Heart left ventricle (tissue), 16 donors: ENCODE measurements at regions not wholly inside any gene's neighbourhood (a gene's known extent, or its start where the extent isn't known, plus 50 kb on each side); places are given as distances from the start of the nearest gene placed in this dataset.

Experiments
- ATAC-seq, 4 donors: fragments of 200-7000 bp; cut with Tn5 transposase; one replicate each; pipeline ENCODE4 v1.9.1; 2020 to 2022; ENCODE audit warnings: moderate library complexity in 4 of 4, mild to moderate bottlenecking in 3 of 4, moderate number of reproducible peaks in 1 of 4
- DNase-seq, 5 donors: peaks; one replicate each; pipeline ENCODE4 v3.0.0-alpha.2; 2020
- H3K27ac ChIP-seq, 12 donors: fragments of 200-600 bp; sonication (generic) in 4 of 12; one replicate each; pipeline versions ENCODE4 v1.5.0 to v1.8.0; 2016 to 2022; ENCODE audit warnings: mild to moderate bottlenecking in 2 of 12
- H3K27me3 ChIP-seq, 9 donors: fragments of 200-600 bp; sonication (generic) in 2 of 9; one replicate each; pipeline versions ENCODE4 v1.5.1 to v1.8.0; 2016 to 2022; ENCODE audit warnings: mild to moderate bottlenecking in 3 of 9
- H3K36me3 ChIP-seq, 9 donors: fragments of 200-600 bp; sonication (generic) in 2 of 9; one replicate each; pipeline versions ENCODE4 v1.5.0 to v1.8.0; 2018 to 2022; ENCODE audit warnings: mild to moderate bottlenecking in 2 of 9
- H3K4me1 ChIP-seq, 12 donors: fragments of 200-600 bp; sonication (generic) in 4 of 12; one replicate each; pipeline versions ENCODE4 v1.5.0 to v1.8.0; 2016 to 2022; ENCODE audit warnings: mild to moderate bottlenecking in 3 of 12
- H3K4me3 ChIP-seq, 12 donors: fragments of 200-600 bp; sonication (generic) in 4 of 12; one replicate each; pipeline versions ENCODE4 v1.5.0 to v1.8.0; 2017 to 2022; ENCODE audit warnings: mild to moderate bottlenecking in 9 of 12, moderate library complexity in 4 of 12
- H3K9me3 ChIP-seq, 12 donors: fragments of 200-600 bp; sonication (generic) in 4 of 12; one replicate each; pipeline versions ENCODE4 v1.5.0 to v1.8.0; 2016 to 2022; ENCODE audit warnings: mild to moderate bottlenecking in 1 of 12
- CTCF ChIP-seq, 12 donors: fragments of 200-600 bp; sonication (generic) in 4 of 12; IDR thresholded peaks; one replicate each; pipeline versions ENCODE4 v1.5.0 to v1.8.0; 2018 to 2022; ENCODE audit warnings: antibody characterized with exemption in 12 of 12, mild to moderate bottlenecking in 5 of 12
- POLR2A ChIP-seq, 2 donors: fragments of 450-650 bp; IDR thresholded peaks; one replicate each; pipeline ENCODE4 v1.6.1; 2017; ENCODE audit warnings: antibody characterized with exemption in 2 of 2, mild to moderate bottlenecking in 2 of 2, moderate library complexity in 2 of 2
- WGBS, 4 donors: extraction: QIAGEN DNeasy Blood & Tissue Kit in 2 of 4; methylation state at CpG; one replicate each; pipeline versions ENCODE4 v1.1.5 to v1.1.7; 2013 to 2018; 5-methylcytosine and 5-hydroxymethylcytosine counted together
- intact Hi-C, 10 donors: fragments of 100-400 bp; cut with DNase I; formaldehyde crosslinking; loops; one replicate each; pipeline versions ENCODE4 v1.11.1 to v1.14.2; 2022
- donor health status: ischemic (EF 13 %, LVEDD 7.1; RV severe dilation, severe dysfunction).
- donor health status: healthy with polysubstance abuse.
- donor health status: DM: no; HTN: yes; CAD: no.
- donor health status: DM: no; HTN: no; CAD: no.
- donor health status: ischemic (EF 25% LVEDD 6.9; RV normal size, moderate dysfunction).
- donor health status: ischemic (EF 25% LVEDD 5.7; RV mildly dilated, moderate dysfunction).
- donor health status: healthy.
- donor health status: DM: yes; HTN: yes; CAD: no.
- donor health status: ischemic (EF 35%, LVEDD 5.7; RV mildly dilated, moderate dysfunction).
- donor health status: nonischemic (EF 11% LVEDD 7.7; RV severe dilation, severe dysfunction).
- donor health status: DM: yes; HTN: yes; CAD: no.
- donor health status: PGD.
- donor health status: ischemic (EF 29% LVEDD 5.4; RV normal size, mild dysfunction).
- donor health status: nonischemic (EF 23%, LVEDD 6.1; RV moderate dilation, normal function).

DNA sequence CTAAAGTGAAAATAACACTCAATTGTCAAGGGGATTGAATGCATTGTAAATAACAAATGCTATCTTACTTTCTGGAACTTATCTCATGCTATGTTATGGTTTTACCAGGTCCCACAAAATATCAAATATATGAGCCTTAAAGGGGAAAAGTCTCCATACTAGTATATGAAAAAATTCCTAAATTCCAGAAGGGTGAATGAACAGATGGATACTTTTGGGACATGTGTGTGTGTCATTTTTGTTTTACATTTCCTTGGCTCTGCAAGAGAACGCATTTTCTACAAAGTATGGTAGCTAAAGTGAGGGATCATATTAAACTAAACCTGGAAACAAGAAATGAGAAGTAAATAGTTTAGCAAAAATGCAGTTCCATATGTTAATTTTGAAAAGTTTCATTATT lies 682.8 kb downstream of the INHBA start:
- WGBS, 4 donors, result 92 to 98% (median 97%) methylated on average over 1 of the region's 1 CpG
- intact Hi-C loops, result no loop called here
- Histone ChIP-seq H3K4me3 (no peak overlapping the region), H3K36me3 (no peaks in the 10 kb centered on the region), H3K4me1 (no peaks in the 10 kb centered on the region), H3K27ac (no peak overlapping the region), H3K9me3 (no peaks in the 10 kb centered on the region), H3K27me3 (no peaks in the 10 kb centered on the region)
- TF ChIP-seq CTCF (IDR thresholded peaks at IDR 0.05), result no peak
- ATAC-seq (no peak), DNase-seq (no peak)

DNA sequence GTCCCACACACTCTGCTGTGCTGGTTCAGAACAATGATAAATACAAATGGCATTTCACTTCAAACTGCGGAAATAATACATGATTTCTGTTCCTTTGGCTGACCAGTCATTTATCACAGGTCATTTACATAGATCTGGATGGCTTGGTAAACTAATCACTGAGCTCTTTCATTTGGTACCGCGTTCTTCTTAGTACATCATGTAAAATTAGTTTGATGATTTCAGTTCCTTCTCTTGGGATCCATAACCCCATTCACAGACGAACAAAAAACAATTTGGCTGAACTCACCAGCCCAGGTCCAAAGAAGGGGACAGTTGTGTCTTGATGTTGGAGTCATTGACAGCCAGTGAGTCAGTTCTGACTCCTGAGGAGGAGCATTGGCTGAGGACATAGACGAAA lies 689.8 kb downstream of the INHBA start:
- intact Hi-C loops, result loop anchor here in 1 of 10 donors (10.0 kb wide), 1 partner anchor 692 kb away; the partner anchor contains the start of gene INHBA
- no peaks in the 10 kb centered on the region for H3K27me3 ChIP-seq
- H3K4me3 ChIP-seq, result no peak overlapping the region
- TF ChIP-seq POLR2A (IDR thresholded peaks at IDR 0.05) (no peak), CTCF (IDR thresholded peaks at IDR 0.05) (no peak)
- ATAC-seq (peak in 2 of 4 donors; percentile 54), DNase-seq (no peak)
- WGBS, 4 donors, result 78 to 84% (median 79%) methylated on average over 5 of the region's 5 CpGs
- no peak overlapping the region for H3K27ac ChIP-seq
- peaks cover 0 to 14% (median 1%) of the 10 kb centered on the region in 12 donors for H3K4me1 ChIP-seq
- no peaks in the 10 kb centered on the region for H3K36me3 ChIP-seq
- no peaks in the 10 kb centered on the region for H3K9me3 ChIP-seq

DNA sequence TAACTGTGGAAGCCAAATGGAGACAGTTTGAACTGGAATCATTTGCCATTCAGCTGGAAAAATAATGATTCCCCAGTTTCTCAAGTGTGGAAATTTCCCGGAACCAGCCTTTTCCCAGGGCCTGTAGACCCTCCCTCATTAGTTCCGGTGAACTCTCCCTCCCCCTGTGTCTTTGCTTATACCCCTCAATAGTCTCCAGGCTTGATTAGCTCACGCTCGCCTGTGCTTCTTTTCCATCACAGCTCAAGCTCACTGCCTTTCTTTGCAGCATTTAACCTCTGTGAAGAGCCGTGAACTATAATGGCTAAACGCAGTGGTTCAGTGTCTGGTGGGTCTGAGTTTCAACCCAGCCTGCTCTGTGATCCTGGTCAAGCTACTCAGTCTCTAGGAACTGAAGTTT lies 690.8 kb downstream of the INHBA start:
- TF ChIP-seq POLR2A (IDR thresholded peaks at IDR 0.05) (no peak), CTCF (IDR thresholded peaks at IDR 0.05) (no peak)
- Histone ChIP-seq H3K4me3 (no peak overlapping the region), H3K36me3 (no peaks in the 10 kb centered on the region), H3K27ac (peak overlapping the region in 3 of 12 donors; percentile 24 to 67 (median 60)), H3K27me3 (no peaks in the 10 kb centered on the region), H3K4me1 (peaks cover 0 to 19% (median 1%) of the 10 kb centered on the region in 12 donors), H3K9me3 (no peaks in the 10 kb centered on the region)
- intact Hi-C loops, result loop anchor here in 1 of 10 donors (10.0 kb wide), 1 partner anchor 693 kb away; the partner anchor contains the start of gene INHBA
- WGBS, 4 donors, result 94 to 97% (median 95%) methylated on average over 6 of the region's 6 CpGs
- ATAC-seq (no peak), DNase-seq (no peak)

GRCh38 chr7:41010967-41011366 lies 691.9 kb downstream of the INHBA start:
- no peak overlapping the region for H3K4me3 ChIP-seq
- H3K27me3 ChIP-seq, result no peaks in the 10 kb centered on the region
- peak overlapping the region in 7 of 12 donors; percentile 24 to 67 (median 56) for H3K27ac ChIP-seq
- H3K4me1 ChIP-seq, result peaks cover 0 to 28% (median 1%) of the 10 kb centered on the region in 12 donors
- peak in 4 of 5 donors; percentile 23 to 32 (median 30) for DNase-seq
- no peaks in the 10 kb centered on the region for H3K9me3 ChIP-seq
- TF ChIP-seq POLR2A (IDR thresholded peaks at IDR 0.05) (no peak), CTCF (IDR thresholded peaks at IDR 0.05) (no peak)
- WGBS, 4 donors, result 26 to 47% (median 35%) methylated on average over 4 of the region's 4 CpGs
- intact Hi-C loops, result loop anchor here in 1 of 10 donors (10.0 kb wide), 1 partner anchor 694 kb away; the partner anchor contains the start of gene INHBA
- peak; percentile 49 to 86 (median 76) for ATAC-seq
- no peaks in the 10 kb centered on the region for H3K36me3 ChIP-seq
